GM12875 (cell line): ENCODE measurements at regions not wholly inside any gene's neighbourhood (a gene's known extent, or its start where the extent isn't known, plus 50 kb on each side); places are given as distances from the start of the nearest gene placed in this dataset.
"Not testable (repeated sequence)": the region's sequence is repeated elsewhere in the genome, so short reads cannot be mapped to it uniquely, and the experiment has no call there.

Experiments
- H3K4me3 ChIP-seq: one replicate; pipeline ENCODE4 v1.5.1; 2011; ENCODE audit warnings: low read depth, low read length, control low read depth
- CTCF ChIP-seq: IDR thresholded peaks from 2 replicates; pipeline ENCODE4 v1.5.1; 2011; ENCODE audit warnings: low read depth, mild to moderate bottlenecking, control low read depth, inconsistent platforms, low read length, moderate library complexity, borderline replicate concordance; ENCODE audit not compliant: insufficient read depth

GRCh38 chr3:22836131-22836530 lies 367.0 kb upstream of the UBE2E2 start:
- no peak for TF ChIP-seq CTCF
- no peak overlapping the region for H3K4me3 ChIP-seq

- H3K4me3 ChIP-seq, result no peak overlapping the region
- TF ChIP-seq CTCF, result no peak
Measured at GRCh38 chr3:22843854-22844253, 359.3 kb upstream of the UBE2E2 start.

GRCh38 chr3:22846566-22846965 lies 356.6 kb upstream of the UBE2E2 start:
- no peak overlapping the region for H3K4me3 ChIP-seq
- no peak for TF ChIP-seq CTCF

GRCh38 chr3:22849583-22849982 lies 353.5 kb upstream of the UBE2E2 start:
- H3K4me3 ChIP-seq, result not testable (repeated sequence)

GRCh38 chr3:22856811-22857210 lies 346.3 kb upstream of the UBE2E2 start:
- TF ChIP-seq CTCF, result no peak

GRCh38 chr3:22858486-22858885 lies 344.6 kb upstream of the UBE2E2 start:
- TF ChIP-seq CTCF, result no peak
- no peak overlapping the region for H3K4me3 ChIP-seq

More at GRCh38 chr3:22856811-22857210, 346.3 kb upstream of the UBE2E2 start:
- no peak overlapping the region for H3K4me3 ChIP-seq

GRCh38 chr3:22859618-22860017 lies 343.5 kb upstream of the UBE2E2 start:
- H3K4me3 ChIP-seq, result no peak overlapping the region
- no peak for TF ChIP-seq CTCF

- TF ChIP-seq CTCF, result no peak
Measured at GRCh38 chr3:22861426-22861825, 341.7 kb upstream of the UBE2E2 start.

More at GRCh38 chr3:22861426-22861825, 341.7 kb upstream of the UBE2E2 start:
- H3K4me3 ChIP-seq, result no peak overlapping the region
